ENCODE measurements at regions not wholly inside any gene's neighbourhood (a gene's known extent, or its start where the extent isn't known, plus 50 kb on each side); places are given as distances from the start of the nearest gene placed in this dataset.
"Not testable (repeated sequence)": the region's sequence is repeated elsewhere in the genome, so short reads cannot be mapped to it uniquely, and the experiment has no call there.

- not testable (repeated sequence) for TF ChIP-seq CTCF, EP300 (IDR thresholded peaks at IDR 0.05)
Observed at GRCh38 chr2:87410371-87410770, 337.5 kb upstream of the PLGLB2 start.
